SU-DHL-6 (cell line): ENCODE measurements at regions not wholly inside any gene's neighbourhood (a gene's known extent, or its start where the extent isn't known, plus 50 kb on each side); places are given as distances from the start of the nearest gene placed in this dataset.

ENCODE experiments used
- H2AFZ ChIP-seq: fragments of 200-600 bp; sonication (generic); 2 replicates; pipeline ENCODE4 v1.6.1; 2014; ENCODE audit warnings: low read depth, mild to moderate bottlenecking, moderate library complexity, mixed read lengths, antibody characterized with exemption, low read length; ENCODE audit not compliant: severe bottlenecking
- H3F3A ChIP-seq: fragments of 200-600 bp; shearing (Covaris generic); 2 replicates; pipeline ENCODE4 v1.6.0; 2016; ENCODE audit warnings: antibody characterized with exemption, mild to moderate bottlenecking; ENCODE audit not compliant: insufficient read depth
- H3K27ac ChIP-seq: fragments of 200-600 bp; sonication (generic); 2 replicates; pipeline ENCODE4 v1.5.1; 2016; ENCODE audit warnings: low read depth, mild to moderate bottlenecking, low read length, moderate library complexity, mixed read lengths
- H3K27me3 ChIP-seq: fragments of 200-600 bp; sonication (generic), shearing (Covaris generic); 2 replicates; pipeline ENCODE4 v1.6.0; 2014; ENCODE audit warnings: mild to moderate bottlenecking, low read length
- H3K36me3 ChIP-seq: fragments of 200-600 bp; sonication (generic); 2 replicates; pipeline ENCODE4 v1.6.1; 2014; ENCODE audit warnings: mild to moderate bottlenecking, low read length, mixed read lengths
- H3K4me2 ChIP-seq: fragments of 300-600, 200-600 bp; shearing (Covaris generic), sonication (generic); 2 replicates; pipeline ENCODE4 v1.6.0; 2014; ENCODE audit warnings: low read length, low read depth, mild to moderate bottlenecking; ENCODE audit not compliant: poor library complexity, severe bottlenecking
- H3K4me3 ChIP-seq: fragments of 200-600 bp; sonication (generic); 2 replicates; pipeline ENCODE4 v1.5.1; 2014; ENCODE audit warnings: antibody characterized with exemption, low read length, mild to moderate bottlenecking, mixed read lengths; ENCODE audit not compliant: insufficient read depth, poor library complexity, severe bottlenecking
- H3K79me2 ChIP-seq: fragments of 200-600 bp; sonication (generic); 2 replicates; pipeline ENCODE4 v1.6.1; 2014; ENCODE audit warnings: mild to moderate bottlenecking, low read length, moderate library complexity; ENCODE audit not compliant: insufficient read depth
- H3K9ac ChIP-seq: fragments of 200-600 bp; sonication (generic); 2 replicates; pipeline ENCODE4 v1.7.0; 2014; ENCODE audit warnings: mild to moderate bottlenecking, low read length
- H3K9me2 ChIP-seq: fragments of 200-600 bp; sonication (generic); replicated peaks from 2 replicates; pipeline ENCODE4 v1.6.1; 2014; ENCODE audit warnings: low read length; ENCODE audit not compliant: insufficient read depth
- H3K9me3 ChIP-seq: fragments of 200-600 bp; sonication (generic); 2 replicates; pipeline ENCODE4 v1.6.1; 2014; ENCODE audit warnings: low read length, mixed read lengths; ENCODE audit not compliant: insufficient read depth
- H4K20me1 ChIP-seq: fragments of 200-600 bp; sonication (generic); 2 replicates; pipeline ENCODE4 v1.6.1; 2014; ENCODE audit warnings: low read depth, mild to moderate bottlenecking, antibody characterized with exemption, low read length, moderate library complexity, mixed read lengths
- EZH2phosphoT487 ChIP-seq: fragments of 200-600 bp; sonication (generic), shearing (Covaris generic); conservative IDR thresholded peaks from 2 replicates; pipeline ENCODE4 v1.6.1; 2018; ENCODE audit warnings: mild to moderate bottlenecking, antibody characterized with exemption, low read length, moderate library complexity, mixed read lengths
- TF ChIP-seq, protein P1 (sequence below): fragments of 200-600 bp; sonication (generic); IDR thresholded peaks from one replicate; pipeline ENCODE4 v1.5.1; 2017; ENCODE audit warnings: antibody characterized with exemption, mild to moderate bottlenecking, low read length, moderate library complexity; ENCODE audit not compliant: insufficient read depth, poor library complexity, severe bottlenecking

DNA sequence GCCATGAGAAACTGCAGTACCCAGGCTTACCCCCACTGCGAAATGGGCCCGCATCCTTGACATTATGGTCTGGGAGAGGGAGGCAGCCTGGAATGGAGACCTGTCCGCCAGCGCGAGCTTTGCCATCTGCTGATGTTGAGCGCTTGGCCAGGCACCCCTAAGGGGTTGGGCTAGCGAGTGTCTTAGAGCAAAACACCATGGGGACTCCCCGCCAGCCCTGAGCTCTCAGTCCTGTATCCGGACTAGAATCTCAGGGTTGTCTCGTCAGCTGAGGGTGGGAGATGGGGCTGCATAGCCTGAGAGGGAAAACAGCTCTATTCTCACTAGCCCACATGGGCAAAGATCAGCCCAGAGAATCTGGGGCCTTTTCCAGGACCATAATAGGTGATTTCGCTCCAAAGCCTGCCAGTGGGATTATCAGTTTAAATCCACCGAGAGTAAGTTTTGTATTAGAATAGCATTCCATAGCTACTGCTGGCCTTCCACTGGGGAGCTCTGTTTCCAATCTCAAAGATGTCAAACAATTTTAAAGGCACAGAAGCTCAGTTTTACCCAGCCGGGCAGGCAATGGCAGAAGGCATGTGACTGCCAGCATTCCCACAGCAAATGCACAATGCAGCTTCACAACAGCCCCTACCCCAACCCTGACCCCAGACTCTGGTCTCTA lies 167.5 kb upstream of the TPM1 start:
- Histone ChIP-seq H3K4me2 (no peak overlapping the region), H4K20me1 (no peaks in the 10 kb centered on the region), H3K9ac (no peak overlapping the region), H3K79me2 (no peaks in the 10 kb centered on the region), H3K4me3 (no peak overlapping the region), H3K9me2 (no peaks in the 10 kb centered on the region), H3K27me3 (0 out of 2 replicates have a peak, but pooled peaks cover 2% of the 10 kb centered on the region), H2AFZ (no peak overlapping the region), H3K27ac (no peak overlapping the region), H3K36me3 (no peaks in the 10 kb centered on the region), H3F3A (no peaks in the 10 kb centered on the region), H3K9me3 (no peaks in the 10 kb centered on the region)
- no peak for TF ChIP-seq EZH2phosphoT487
- TF ChIP-seq, protein P1, sequence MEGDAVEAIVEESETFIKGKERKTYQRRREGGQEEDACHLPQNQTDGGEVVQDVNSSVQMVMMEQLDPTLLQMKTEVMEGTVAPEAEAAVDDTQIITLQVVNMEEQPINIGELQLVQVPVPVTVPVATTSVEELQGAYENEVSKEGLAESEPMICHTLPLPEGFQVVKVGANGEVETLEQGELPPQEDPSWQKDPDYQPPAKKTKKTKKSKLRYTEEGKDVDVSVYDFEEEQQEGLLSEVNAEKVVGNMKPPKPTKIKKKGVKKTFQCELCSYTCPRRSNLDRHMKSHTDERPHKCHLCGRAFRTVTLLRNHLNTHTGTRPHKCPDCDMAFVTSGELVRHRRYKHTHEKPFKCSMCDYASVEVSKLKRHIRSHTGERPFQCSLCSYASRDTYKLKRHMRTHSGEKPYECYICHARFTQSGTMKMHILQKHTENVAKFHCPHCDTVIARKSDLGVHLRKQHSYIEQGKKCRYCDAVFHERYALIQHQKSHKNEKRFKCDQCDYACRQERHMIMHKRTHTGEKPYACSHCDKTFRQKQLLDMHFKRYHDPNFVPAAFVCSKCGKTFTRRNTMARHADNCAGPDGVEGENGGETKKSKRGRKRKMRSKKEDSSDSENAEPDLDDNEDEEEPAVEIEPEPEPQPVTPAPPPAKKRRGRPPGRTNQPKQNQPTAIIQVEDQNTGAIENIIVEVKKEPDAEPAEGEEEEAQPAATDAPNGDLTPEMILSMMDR, result no peak

DNA sequence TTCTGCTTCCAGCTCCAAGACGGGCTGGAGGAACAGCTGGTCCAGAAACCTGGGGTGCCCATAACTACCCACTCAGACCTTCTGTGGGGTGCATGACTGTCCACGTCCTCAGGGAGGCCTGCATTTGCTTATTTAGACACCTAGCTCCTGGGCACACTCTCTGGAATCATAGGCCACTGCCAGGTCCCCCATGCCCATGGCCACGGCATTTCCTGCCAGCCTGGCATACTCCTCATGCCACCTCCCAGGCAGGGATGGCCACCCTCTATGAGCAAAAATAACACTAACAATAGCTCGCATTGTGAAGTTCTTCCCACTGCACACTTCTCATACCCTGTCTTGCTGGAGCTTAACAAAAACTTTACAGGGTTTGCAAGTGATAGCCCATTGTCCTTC lies 166.9 kb upstream of the TPM1 start:
- H3K9me2 ChIP-seq, result no peaks in the 10 kb centered on the region
- H3K4me3 ChIP-seq, result no peak overlapping the region
- H4K20me1 ChIP-seq, result no peaks in the 10 kb centered on the region
- H3K9me3 ChIP-seq, result no peaks in the 10 kb centered on the region
- H3K79me2 ChIP-seq, result no peaks in the 10 kb centered on the region
- H3K27me3 ChIP-seq, result 0 out of 2 replicates have a peak, but pooled peaks cover 2% of the 10 kb centered on the region
- H3K9ac ChIP-seq, result no peak overlapping the region
- no peaks in the 10 kb centered on the region for H3F3A ChIP-seq
- H3K4me2 ChIP-seq, result no peak overlapping the region
- no peak overlapping the region for H3K27ac ChIP-seq
- TF ChIP-seq, protein P1, result no peak
- no peak for TF ChIP-seq EZH2phosphoT487
- H2AFZ ChIP-seq, result no peak overlapping the region
- no peaks in the 10 kb centered on the region for H3K36me3 ChIP-seq

DNA sequence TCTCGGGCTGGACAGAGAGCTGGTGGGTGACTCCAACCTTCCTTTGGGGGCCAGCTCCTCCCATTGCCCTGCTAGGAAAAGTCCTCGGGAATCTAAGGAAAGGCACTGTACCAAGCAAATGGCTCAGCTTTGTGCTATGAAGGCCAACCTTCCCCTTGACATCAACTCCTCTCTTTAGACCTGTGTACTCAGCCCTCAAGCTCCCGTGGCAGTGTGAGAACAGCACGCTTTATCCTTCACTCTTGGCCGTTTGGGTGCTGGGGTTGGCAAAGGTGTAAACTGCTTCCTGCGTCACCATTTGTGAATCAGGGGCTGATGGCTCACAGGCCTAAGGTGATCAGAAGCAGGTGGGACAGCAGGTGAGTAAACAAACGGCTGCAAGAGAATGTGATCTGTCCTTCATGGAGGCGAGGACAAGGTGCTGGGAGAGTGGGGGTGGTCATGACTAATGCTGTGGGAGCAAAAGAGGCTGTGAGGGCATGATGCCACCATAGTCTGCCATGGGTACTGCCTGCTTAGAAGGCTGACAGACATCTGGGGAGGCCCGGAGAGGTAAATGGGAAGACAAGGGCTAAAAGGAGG lies 165.2 kb upstream of the TPM1 start:
- Histone ChIP-seq H3K27me3 (0 out of 2 replicates have a peak, but pooled peaks cover 2% of the 10 kb centered on the region), H3K9me2 (no peaks in the 10 kb centered on the region), H3K4me3 (no peak overlapping the region), H2AFZ (no peak overlapping the region), H3K4me2 (no peak overlapping the region), H3K79me2 (no peaks in the 10 kb centered on the region), H3K9me3 (no peaks in the 10 kb centered on the region), H4K20me1 (no peaks in the 10 kb centered on the region), H3K36me3 (no peaks in the 10 kb centered on the region), H3F3A (no peaks in the 10 kb centered on the region), H3K27ac (no peak overlapping the region), H3K9ac (no peak overlapping the region)
- TF ChIP-seq EZH2phosphoT487, result no peak
- TF ChIP-seq, protein P1, result no peak
